ENCODE measurements at regions not wholly inside any gene's neighbourhood (a gene's known extent, or its start where the extent isn't known, plus 50 kb on each side); places are given as distances from the start of the nearest gene placed in this dataset.

- Histone ChIP-seq H3K27ac (ENCODE audit: low read length) (no peak overlapping the region), H3K4me1 (ENCODE audit: control insufficient read depth, insufficient read depth, low read length) (peaks cover 6% of the 10 kb centered on the region), H3K4me3 (ENCODE audit: low read length in 2 of 2) (peak overlapping the region in 1 of 2 donors; percentile 64), H3K9ac (ENCODE audit: low read length in 2 of 2) (no peak overlapping the region), H3K36me3 (ENCODE audit: control insufficient read depth in 2 of 2, insufficient read depth in 2 of 2, low read length in 2 of 2) (no peaks in the 10 kb centered on the region), H3K9me3 (ENCODE audit: control insufficient read depth in 2 of 2, low read length in 2 of 2) (no peaks in the 10 kb centered on the region), H3K27me3 (ENCODE audit: control insufficient read depth in 1 of 2, insufficient read depth in 2 of 2, low read length in 2 of 2) (no peaks in the 10 kb centered on the region)
These were observed 190.7 kb downstream of the OR13H1 start for GRCh38 chrX:131734621-131735020.

- Histone ChIP-seq H3K36me3 (ENCODE audit: control insufficient read depth in 2 of 2, insufficient read depth in 2 of 2, low read length in 2 of 2) (no peaks in the 10 kb centered on the region), H3K9ac (ENCODE audit: low read length in 2 of 2) (no peak overlapping the region), H3K4me3 (ENCODE audit: low read length in 2 of 2) (peak overlapping the region in 1 of 2 donors; percentile 64), H3K9me3 (ENCODE audit: control insufficient read depth in 2 of 2, low read length in 2 of 2) (no peaks in the 10 kb centered on the region), H3K4me1 (ENCODE audit: control insufficient read depth, insufficient read depth, low read length) (peaks cover 4% of the 10 kb centered on the region), H3K27ac (ENCODE audit: low read length) (no peak overlapping the region), H3K27me3 (ENCODE audit: control insufficient read depth in 1 of 2, insufficient read depth in 2 of 2, low read length in 2 of 2) (no peaks in the 10 kb centered on the region)
These were observed 191.3 kb downstream of the OR13H1 start for GRCh38 chrX:131735127-131735526.

GRCh38 chrX:131739823-131740222, 195.9 kb downstream of the OR13H1 start:
- Histone ChIP-seq H3K4me3 (ENCODE audit: low read length in 2 of 2) (no peak overlapping the region), H3K27me3 (ENCODE audit: control insufficient read depth in 1 of 2, insufficient read depth in 2 of 2, low read length in 2 of 2) (no peaks in the 10 kb centered on the region), H3K27ac (ENCODE audit: low read length) (no peak overlapping the region)

GRCh38 chrX:131741103-131741581, 197.3 kb downstream of the OR13H1 start:
- peak overlapping the region in 1 of 2 donors; percentile 73 for H3K4me3 ChIP-seq (ENCODE audit: low read length in 2 of 2)
- H3K36me3 ChIP-seq (ENCODE audit: control insufficient read depth in 2 of 2, insufficient read depth in 2 of 2, low read length in 2 of 2), result no peaks in the 10 kb centered on the region
- no peaks in the 10 kb centered on the region for H3K27me3 ChIP-seq (ENCODE audit: control insufficient read depth in 1 of 2, insufficient read depth in 2 of 2, low read length in 2 of 2)
- H3K9ac ChIP-seq (ENCODE audit: low read length in 2 of 2), result peak overlapping the region in 1 of 2 donors; percentile 58
- no peaks in the 10 kb centered on the region for H3K9me3 ChIP-seq (ENCODE audit: control insufficient read depth in 2 of 2, low read length in 2 of 2)
- peaks cover 5% of the 10 kb centered on the region for H3K4me1 ChIP-seq (ENCODE audit: control insufficient read depth, insufficient read depth, low read length)
- H3K27ac ChIP-seq (ENCODE audit: low read length), result peak overlapping the region; percentile 85

More at GRCh38 chrX:131739823-131740222, 195.9 kb downstream of the OR13H1 start:
- Histone ChIP-seq H3K4me1 (ENCODE audit: control insufficient read depth, insufficient read depth, low read length) (no peaks in the 10 kb centered on the region), H3K9ac (ENCODE audit: low read length in 2 of 2) (no peak overlapping the region), H3K9me3 (ENCODE audit: control insufficient read depth in 2 of 2, low read length in 2 of 2) (no peaks in the 10 kb centered on the region), H3K36me3 (ENCODE audit: control insufficient read depth in 2 of 2, insufficient read depth in 2 of 2, low read length in 2 of 2) (no peaks in the 10 kb centered on the region)

GRCh38 chrX:131745942-131746489, 202.1 kb downstream of the OR13H1 start:
- Histone ChIP-seq H3K27ac (ENCODE audit: low read length) (no peak overlapping the region), H3K4me1 (ENCODE audit: control insufficient read depth, insufficient read depth, low read length) (peaks cover 5% of the 10 kb centered on the region)

GRCh38 chrX:131746491-131746968, 202.7 kb downstream of the OR13H1 start:
- H3K36me3 ChIP-seq (ENCODE audit: control insufficient read depth in 2 of 2, insufficient read depth in 2 of 2, low read length in 2 of 2), result no peaks in the 10 kb centered on the region
- H3K27ac ChIP-seq (ENCODE audit: low read length), result peak overlapping the region; percentile 91
- H3K4me3 ChIP-seq (ENCODE audit: low read length in 2 of 2), result peak overlapping the region in 1 of 2 donors; percentile 79
- H3K9me3 ChIP-seq (ENCODE audit: control insufficient read depth in 2 of 2, low read length in 2 of 2), result no peaks in the 10 kb centered on the region
- no peaks in the 10 kb centered on the region for H3K27me3 ChIP-seq (ENCODE audit: control insufficient read depth in 1 of 2, insufficient read depth in 2 of 2, low read length in 2 of 2)
- H3K9ac ChIP-seq (ENCODE audit: low read length in 2 of 2), result peak overlapping the region in 1 of 2 donors; percentile 75
- H3K4me1 ChIP-seq (ENCODE audit: control insufficient read depth, insufficient read depth, low read length), result peaks cover 5% of the 10 kb centered on the region

More at GRCh38 chrX:131745942-131746489, 202.1 kb downstream of the OR13H1 start:
- Histone ChIP-seq H3K27me3 (ENCODE audit: control insufficient read depth in 1 of 2, insufficient read depth in 2 of 2, low read length in 2 of 2) (no peaks in the 10 kb centered on the region), H3K9ac (ENCODE audit: low read length in 2 of 2) (no peak overlapping the region), H3K9me3 (ENCODE audit: control insufficient read depth in 2 of 2, low read length in 2 of 2) (no peaks in the 10 kb centered on the region), H3K4me3 (ENCODE audit: low read length in 2 of 2) (peak overlapping the region in 1 of 2 donors; percentile 79), H3K36me3 (ENCODE audit: control insufficient read depth in 2 of 2, insufficient read depth in 2 of 2, low read length in 2 of 2) (no peaks in the 10 kb centered on the region)

DNA sequence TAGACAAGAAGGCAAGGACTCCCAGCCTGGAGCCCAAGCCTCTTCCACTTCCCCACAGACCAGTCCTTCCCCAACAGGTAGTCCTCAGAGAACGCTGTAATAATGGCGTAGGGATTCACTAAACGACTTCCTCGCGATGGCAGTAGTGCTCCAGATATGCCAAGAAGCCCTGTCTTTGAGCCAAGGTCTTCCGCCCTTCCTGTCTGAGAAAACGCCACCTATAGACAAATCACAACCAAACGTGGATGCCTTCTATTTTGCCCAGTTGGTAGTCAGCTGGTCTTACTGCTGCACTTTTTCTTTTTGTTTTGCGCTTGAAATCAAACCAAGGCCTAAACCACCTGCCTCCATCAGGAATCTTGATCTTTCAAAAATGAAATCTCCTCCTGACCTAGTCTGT, 203.3 kb downstream of the OR13H1 start:
- Histone ChIP-seq H3K9me3 (ENCODE audit: control insufficient read depth in 2 of 2, low read length in 2 of 2) (no peaks in the 10 kb centered on the region), H3K9ac (ENCODE audit: low read length in 2 of 2) (peak overlapping the region in 1 of 2 donors; percentile 75), H3K27me3 (ENCODE audit: control insufficient read depth in 1 of 2, insufficient read depth in 2 of 2, low read length in 2 of 2) (no peaks in the 10 kb centered on the region), H3K27ac (ENCODE audit: low read length) (peak overlapping the region; percentile 91), H3K4me1 (ENCODE audit: control insufficient read depth, insufficient read depth, low read length) (peaks cover 5% of the 10 kb centered on the region), H3K36me3 (ENCODE audit: control insufficient read depth in 2 of 2, insufficient read depth in 2 of 2, low read length in 2 of 2) (no peaks in the 10 kb centered on the region), H3K4me3 (ENCODE audit: low read length in 2 of 2) (peak overlapping the region in 1 of 2 donors; percentile 79)

- Histone ChIP-seq H3K4me1 (ENCODE audit: control insufficient read depth, insufficient read depth, low read length) (peaks cover 3% of the 10 kb centered on the region), H3K27me3 (ENCODE audit: control insufficient read depth in 1 of 2, insufficient read depth in 2 of 2, low read length in 2 of 2) (no peaks in the 10 kb centered on the region), H3K4me3 (ENCODE audit: low read length in 2 of 2) (peak overlapping the region in 1 of 2 donors; percentile 76), H3K9me3 (ENCODE audit: control insufficient read depth in 2 of 2, low read length in 2 of 2) (no peaks in the 10 kb centered on the region), H3K9ac (ENCODE audit: low read length in 2 of 2) (peak overlapping the region in 1 of 2 donors; percentile 71), H3K27ac (ENCODE audit: low read length) (peak overlapping the region; percentile 88), H3K36me3 (ENCODE audit: control insufficient read depth in 2 of 2, insufficient read depth in 2 of 2, low read length in 2 of 2) (no peaks in the 10 kb centered on the region)
These were observed 208.8 kb downstream of the OR13H1 start for GRCh38 chrX:131752493-131753198.

- Histone ChIP-seq H3K4me3 (ENCODE audit: low read length in 2 of 2) (peak overlapping the region in 1 of 2 donors; percentile 69), H3K36me3 (ENCODE audit: control insufficient read depth in 2 of 2, insufficient read depth in 2 of 2, low read length in 2 of 2) (no peaks in the 10 kb centered on the region), H3K9me3 (ENCODE audit: control insufficient read depth in 2 of 2, low read length in 2 of 2) (no peaks in the 10 kb centered on the region), H3K4me1 (ENCODE audit: control insufficient read depth, insufficient read depth, low read length) (peaks cover 9% of the 10 kb centered on the region), H3K27ac (ENCODE audit: low read length) (peak overlapping the region; percentile 80), H3K27me3 (ENCODE audit: control insufficient read depth in 1 of 2, insufficient read depth in 2 of 2, low read length in 2 of 2) (no peaks in the 10 kb centered on the region), H3K9ac (ENCODE audit: low read length in 2 of 2) (no peak overlapping the region)
These were observed 218.9 kb downstream of the OR13H1 start for GRCh38 chrX:131762802-131763234.

DNA sequence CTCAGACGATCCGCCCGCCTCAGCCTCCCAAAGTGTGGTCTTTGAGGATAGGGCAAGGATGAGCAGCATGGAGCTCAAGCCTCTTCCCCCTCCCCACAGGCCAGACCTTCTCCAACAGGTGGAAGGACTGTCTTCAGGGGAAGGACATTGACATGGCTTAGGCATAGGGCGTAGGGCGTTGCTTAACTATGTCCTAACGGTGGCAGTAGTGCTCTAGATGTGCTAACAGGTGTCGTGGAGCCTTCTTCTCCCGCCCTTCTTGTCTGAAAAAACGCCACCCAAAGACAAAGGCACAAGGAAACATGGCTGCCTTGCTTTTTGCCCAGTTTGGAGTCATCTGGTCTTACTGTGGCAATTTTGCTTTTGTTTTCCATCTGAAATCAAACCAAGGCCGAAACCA, 219.8 kb downstream of the OR13H1 start:
- H3K27ac ChIP-seq (ENCODE audit: low read length), result peak overlapping the region; percentile 80
- no peaks in the 10 kb centered on the region for H3K36me3 ChIP-seq (ENCODE audit: control insufficient read depth in 2 of 2, insufficient read depth in 2 of 2, low read length in 2 of 2)
- H3K4me3 ChIP-seq (ENCODE audit: low read length in 2 of 2), result peak overlapping the region in 1 of 2 donors; percentile 69
- H3K4me1 ChIP-seq (ENCODE audit: control insufficient read depth, insufficient read depth, low read length), result peaks cover 9% of the 10 kb centered on the region
- H3K9me3 ChIP-seq (ENCODE audit: control insufficient read depth in 2 of 2, low read length in 2 of 2), result no peaks in the 10 kb centered on the region
- no peaks in the 10 kb centered on the region for H3K27me3 ChIP-seq (ENCODE audit: control insufficient read depth in 1 of 2, insufficient read depth in 2 of 2, low read length in 2 of 2)
- H3K9ac ChIP-seq (ENCODE audit: low read length in 2 of 2), result peak overlapping the region in 1 of 2 donors; percentile 62

All from stomach smooth muscle (tissue), 2 donors.